K562 (cell line): ENCODE measurements at regions not wholly inside any gene's neighbourhood (a gene's known extent, or its start where the extent isn't known, plus 50 kb on each side); places are given as distances from the start of the nearest gene placed in this dataset.

Experiments used
- HMG20B ChIP-seq: fragments of 250-450 bp; sonication (Bioruptor Pico); IDR thresholded peaks from 2 replicates; pipeline ENCODE4 v1.5.0; 2021; ENCODE audit warnings: mild to moderate bottlenecking
- HNRNPH1 ChIP-seq: fragments of 200-400 bp; formaldehyde crosslinking; optimal IDR thresholded peaks from 2 replicates; pipeline ENCODE3; 2017; ENCODE audit warnings: low read depth, mild to moderate bottlenecking, low read length, moderate library complexity
- NFXL1 ChIP-seq: fragments of 450-650 bp; formaldehyde crosslinking; IDR thresholded peaks from 2 replicates; pipeline ENCODE4 v1.4.0; 2021; ENCODE audit warnings: mild to moderate bottlenecking
- TF ChIP-seq, protein P1 (sequence below): fragments of 450-650 bp; formaldehyde crosslinking; IDR thresholded peaks from 2 replicates; pipeline ENCODE4 v1.4.0; 2022; ENCODE audit warnings: mild to moderate bottlenecking, moderate library complexity
- TF ChIP-seq, protein P2 (sequence below): fragments of 200-600 bp; sonication (generic); IDR thresholded peaks from one replicate; pipeline ENCODE4 v1.6.1; 2012; ENCODE audit warnings: mild to moderate bottlenecking, low read depth, low read length, inconsistent platforms
- TF ChIP-seq, protein P3 (sequence below), 2 experiments: fragments of 450-650 bp in 1 of 2; sonication (generic) in 1 of 2; formaldehyde crosslinking in 1 of 2; IDR thresholded peaks; 2 replicates each; pipeline versions ENCODE4 v1.7.1 to v1.9.0; 2016 to 2022; ENCODE audit warnings: inconsistent platforms in 1 of 2, mild to moderate bottlenecking in 1 of 2, missing genetic modification reagents in 1 of 2

DNA sequence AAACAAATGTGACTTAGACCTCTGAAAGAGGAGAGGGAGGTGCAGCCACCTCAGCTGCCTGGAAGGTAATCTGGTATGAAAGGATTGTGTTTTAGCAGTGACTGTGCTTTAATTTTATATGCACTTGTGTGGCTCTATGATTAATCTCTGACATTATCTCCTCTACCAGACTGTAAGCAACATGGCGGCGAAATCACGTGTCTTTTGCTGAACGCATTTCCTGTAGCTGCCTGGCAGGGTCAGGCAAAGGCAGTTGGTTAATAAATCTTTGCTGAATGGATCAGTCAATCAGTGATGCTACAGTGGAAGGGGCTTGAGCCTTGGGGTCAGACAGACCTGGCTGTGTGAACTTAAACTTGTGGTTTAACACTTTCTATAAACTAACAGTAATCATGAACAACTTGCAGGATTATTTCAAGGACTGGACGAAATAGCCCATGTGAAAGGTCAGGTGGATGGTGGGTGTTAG, 96.9 kb downstream of the ADSS2 start (continued):
- TF ChIP-seq, protein P1, sequence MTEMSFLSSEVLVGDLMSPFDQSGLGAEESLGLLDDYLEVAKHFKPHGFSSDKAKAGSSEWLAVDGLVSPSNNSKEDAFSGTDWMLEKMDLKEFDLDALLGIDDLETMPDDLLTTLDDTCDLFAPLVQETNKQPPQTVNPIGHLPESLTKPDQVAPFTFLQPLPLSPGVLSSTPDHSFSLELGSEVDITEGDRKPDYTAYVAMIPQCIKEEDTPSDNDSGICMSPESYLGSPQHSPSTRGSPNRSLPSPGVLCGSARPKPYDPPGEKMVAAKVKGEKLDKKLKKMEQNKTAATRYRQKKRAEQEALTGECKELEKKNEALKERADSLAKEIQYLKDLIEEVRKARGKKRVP (CRISPR knock-in tag) = 0 out of 2 replicates have a peak, but pooled peaks have one; percentile 15
- TF ChIP-seq, protein P2, sequence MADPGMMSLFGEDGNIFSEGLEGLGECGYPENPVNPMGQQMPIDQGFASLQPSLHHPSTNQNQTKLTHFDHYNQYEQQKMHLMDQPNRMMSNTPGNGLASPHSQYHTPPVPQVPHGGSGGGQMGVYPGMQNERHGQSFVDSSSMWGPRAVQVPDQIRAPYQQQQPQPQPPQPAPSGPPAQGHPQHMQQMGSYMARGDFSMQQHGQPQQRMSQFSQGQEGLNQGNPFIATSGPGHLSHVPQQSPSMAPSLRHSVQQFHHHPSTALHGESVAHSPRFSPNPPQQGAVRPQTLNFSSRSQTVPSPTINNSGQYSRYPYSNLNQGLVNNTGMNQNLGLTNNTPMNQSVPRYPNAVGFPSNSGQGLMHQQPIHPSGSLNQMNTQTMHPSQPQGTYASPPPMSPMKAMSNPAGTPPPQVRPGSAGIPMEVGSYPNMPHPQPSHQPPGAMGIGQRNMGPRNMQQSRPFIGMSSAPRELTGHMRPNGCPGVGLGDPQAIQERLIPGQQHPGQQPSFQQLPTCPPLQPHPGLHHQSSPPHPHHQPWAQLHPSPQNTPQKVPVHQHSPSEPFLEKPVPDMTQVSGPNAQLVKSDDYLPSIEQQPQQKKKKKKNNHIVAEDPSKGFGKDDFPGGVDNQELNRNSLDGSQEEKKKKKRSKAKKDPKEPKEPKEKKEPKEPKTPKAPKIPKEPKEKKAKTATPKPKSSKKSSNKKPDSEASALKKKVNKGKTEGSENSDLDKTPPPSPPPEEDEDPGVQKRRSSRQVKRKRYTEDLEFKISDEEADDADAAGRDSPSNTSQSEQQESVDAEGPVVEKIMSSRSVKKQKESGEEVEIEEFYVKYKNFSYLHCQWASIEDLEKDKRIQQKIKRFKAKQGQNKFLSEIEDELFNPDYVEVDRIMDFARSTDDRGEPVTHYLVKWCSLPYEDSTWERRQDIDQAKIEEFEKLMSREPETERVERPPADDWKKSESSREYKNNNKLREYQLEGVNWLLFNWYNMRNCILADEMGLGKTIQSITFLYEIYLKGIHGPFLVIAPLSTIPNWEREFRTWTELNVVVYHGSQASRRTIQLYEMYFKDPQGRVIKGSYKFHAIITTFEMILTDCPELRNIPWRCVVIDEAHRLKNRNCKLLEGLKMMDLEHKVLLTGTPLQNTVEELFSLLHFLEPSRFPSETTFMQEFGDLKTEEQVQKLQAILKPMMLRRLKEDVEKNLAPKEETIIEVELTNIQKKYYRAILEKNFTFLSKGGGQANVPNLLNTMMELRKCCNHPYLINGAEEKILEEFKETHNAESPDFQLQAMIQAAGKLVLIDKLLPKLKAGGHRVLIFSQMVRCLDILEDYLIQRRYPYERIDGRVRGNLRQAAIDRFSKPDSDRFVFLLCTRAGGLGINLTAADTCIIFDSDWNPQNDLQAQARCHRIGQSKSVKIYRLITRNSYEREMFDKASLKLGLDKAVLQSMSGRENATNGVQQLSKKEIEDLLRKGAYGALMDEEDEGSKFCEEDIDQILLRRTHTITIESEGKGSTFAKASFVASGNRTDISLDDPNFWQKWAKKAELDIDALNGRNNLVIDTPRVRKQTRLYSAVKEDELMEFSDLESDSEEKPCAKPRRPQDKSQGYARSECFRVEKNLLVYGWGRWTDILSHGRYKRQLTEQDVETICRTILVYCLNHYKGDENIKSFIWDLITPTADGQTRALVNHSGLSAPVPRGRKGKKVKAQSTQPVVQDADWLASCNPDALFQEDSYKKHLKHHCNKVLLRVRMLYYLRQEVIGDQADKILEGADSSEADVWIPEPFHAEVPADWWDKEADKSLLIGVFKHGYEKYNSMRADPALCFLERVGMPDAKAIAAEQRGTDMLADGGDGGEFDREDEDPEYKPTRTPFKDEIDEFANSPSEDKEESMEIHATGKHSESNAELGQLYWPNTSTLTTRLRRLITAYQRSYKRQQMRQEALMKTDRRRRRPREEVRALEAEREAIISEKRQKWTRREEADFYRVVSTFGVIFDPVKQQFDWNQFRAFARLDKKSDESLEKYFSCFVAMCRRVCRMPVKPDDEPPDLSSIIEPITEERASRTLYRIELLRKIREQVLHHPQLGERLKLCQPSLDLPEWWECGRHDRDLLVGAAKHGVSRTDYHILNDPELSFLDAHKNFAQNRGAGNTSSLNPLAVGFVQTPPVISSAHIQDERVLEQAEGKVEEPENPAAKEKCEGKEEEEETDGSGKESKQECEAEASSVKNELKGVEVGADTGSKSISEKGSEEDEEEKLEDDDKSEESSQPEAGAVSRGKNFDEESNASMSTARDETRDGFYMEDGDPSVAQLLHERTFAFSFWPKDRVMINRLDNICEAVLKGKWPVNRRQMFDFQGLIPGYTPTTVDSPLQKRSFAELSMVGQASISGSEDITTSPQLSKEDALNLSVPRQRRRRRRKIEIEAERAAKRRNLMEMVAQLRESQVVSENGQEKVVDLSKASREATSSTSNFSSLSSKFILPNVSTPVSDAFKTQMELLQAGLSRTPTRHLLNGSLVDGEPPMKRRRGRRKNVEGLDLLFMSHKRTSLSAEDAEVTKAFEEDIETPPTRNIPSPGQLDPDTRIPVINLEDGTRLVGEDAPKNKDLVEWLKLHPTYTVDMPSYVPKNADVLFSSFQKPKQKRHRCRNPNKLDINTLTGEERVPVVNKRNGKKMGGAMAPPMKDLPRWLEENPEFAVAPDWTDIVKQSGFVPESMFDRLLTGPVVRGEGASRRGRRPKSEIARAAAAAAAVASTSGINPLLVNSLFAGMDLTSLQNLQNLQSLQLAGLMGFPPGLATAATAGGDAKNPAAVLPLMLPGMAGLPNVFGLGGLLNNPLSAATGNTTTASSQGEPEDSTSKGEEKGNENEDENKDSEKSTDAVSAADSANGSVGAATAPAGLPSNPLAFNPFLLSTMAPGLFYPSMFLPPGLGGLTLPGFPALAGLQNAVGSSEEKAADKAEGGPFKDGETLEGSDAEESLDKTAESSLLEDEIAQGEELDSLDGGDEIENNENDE = no peak
- TF ChIP-seq HNRNPH1 (no peak), NFXL1 (CRISPR knock-in tag) (no peak), HMG20B (CRISPR knock-in tag) (no peak)
- TF ChIP-seq, protein P3, sequence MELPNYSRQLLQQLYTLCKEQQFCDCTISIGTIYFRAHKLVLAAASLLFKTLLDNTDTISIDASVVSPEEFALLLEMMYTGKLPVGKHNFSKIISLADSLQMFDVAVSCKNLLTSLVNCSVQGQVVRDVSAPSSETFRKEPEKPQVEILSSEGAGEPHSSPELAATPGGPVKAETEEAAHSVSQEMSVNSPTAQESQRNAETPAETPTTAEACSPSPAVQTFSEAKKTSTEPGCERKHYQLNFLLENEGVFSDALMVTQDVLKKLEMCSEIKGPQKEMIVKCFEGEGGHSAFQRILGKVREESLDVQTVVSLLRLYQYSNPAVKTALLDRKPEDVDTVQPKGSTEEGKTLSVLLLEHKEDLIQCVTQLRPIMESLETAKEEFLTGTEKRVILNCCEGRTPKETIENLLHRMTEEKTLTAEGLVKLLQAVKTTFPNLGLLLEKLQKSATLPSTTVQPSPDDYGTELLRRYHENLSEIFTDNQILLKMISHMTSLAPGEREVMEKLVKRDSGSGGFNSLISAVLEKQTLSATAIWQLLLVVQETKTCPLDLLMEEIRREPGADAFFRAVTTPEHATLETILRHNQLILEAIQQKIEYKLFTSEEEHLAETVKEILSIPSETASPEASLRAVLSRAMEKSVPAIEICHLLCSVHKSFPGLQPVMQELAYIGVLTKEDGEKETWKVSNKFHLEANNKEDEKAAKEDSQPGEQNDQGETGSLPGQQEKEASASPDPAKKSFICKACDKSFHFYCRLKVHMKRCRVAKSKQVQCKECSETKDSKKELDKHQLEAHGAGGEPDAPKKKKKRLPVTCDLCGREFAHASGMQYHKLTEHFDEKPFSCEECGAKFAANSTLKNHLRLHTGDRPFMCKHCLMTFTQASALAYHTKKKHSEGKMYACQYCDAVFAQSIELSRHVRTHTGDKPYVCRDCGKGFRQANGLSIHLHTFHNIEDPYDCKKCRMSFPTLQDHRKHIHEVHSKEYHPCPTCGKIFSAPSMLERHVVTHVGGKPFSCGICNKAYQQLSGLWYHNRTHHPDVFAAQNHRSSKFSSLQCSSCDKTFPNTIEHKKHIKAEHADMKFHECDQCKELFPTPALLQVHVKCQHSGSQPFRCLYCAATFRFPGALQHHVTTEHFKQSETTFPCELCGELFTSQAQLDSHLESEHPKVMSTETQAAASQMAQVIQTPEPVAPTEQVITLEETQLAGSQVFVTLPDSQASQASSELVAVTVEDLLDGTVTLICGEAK (IDR thresholded peaks at IDR 0.05) = no peak
- TF ChIP-seq, protein P3 (CRISPR knock-in tag; IDR thresholded peaks at IDR 0.05) = no peak
